Kasumi-1 (cell line): ENCODE measurements at regions not wholly inside any gene's neighbourhood (a gene's known extent, or its start where the extent isn't known, plus 50 kb on each side); places are given as distances from the start of the nearest gene placed in this dataset.
A peak's percentile ranks its signal among the peaks of the same experiment; 100 is the strongest.
"Not testable (repeated sequence)": the region's sequence is repeated elsewhere in the genome, so short reads cannot be mapped to it uniquely, and the experiment has no call there.

Source experiments
- DNase-seq, 2 experiments: peaks; one replicate each; lab custom pipeline; 2025; lab: John Stamatoyannopoulos, UW

GRCh38 chr3:187536185-187536584 lies 134.0 kb downstream of the SST start:
- no peak for DNase-seq

- DNase-seq: no peak
Measured at GRCh38 chr3:187533797-187534196, 136.4 kb downstream of the SST start.

DNA sequence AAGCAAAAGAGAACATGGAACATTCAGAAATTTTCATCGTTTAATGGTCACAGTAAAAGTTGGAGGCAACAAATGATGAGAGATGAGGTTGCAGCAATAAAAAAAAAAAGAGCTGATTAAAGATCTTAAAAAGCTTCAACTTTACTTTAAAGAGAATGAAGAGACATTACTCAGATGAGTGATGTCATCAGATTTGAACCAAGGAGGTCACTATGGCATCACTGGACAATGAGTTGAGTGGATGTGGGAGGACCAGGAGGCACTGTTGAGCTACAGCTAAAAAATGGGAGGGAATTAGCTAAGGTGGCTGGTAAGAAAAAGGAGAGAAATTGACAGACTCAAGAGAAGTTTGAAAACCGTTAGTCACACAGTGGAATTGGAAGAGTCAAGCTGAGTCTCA lies 138.4 kb downstream of the SST start:
- no peak for DNase-seq

DNA sequence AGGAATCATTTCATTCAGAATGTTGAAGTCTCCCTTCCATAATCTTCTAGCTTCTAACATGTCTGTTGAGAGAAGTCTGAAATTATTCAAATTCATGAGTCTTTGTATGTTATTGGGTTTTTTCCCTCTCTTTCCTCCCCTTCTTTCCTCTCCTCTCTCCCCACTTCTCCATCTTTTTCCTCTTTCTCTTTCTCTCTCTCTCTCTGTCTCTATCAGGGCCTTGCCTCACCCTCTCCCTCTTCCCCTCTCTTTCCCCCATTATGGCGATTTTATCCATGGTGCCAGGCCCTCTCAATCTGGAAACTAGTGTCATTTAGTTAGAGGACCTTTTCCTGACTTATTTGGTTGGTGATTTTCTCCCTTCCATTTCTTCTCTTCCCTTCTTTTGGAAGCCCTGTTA lies 147.3 kb downstream of the SST start:
- DNase-seq: no peak

- no peak for DNase-seq
Measured at GRCh38 chr3:187522293-187522692, 147.9 kb downstream of the SST start.

GRCh38 chr3:187521546-187521945 lies 148.6 kb downstream of the SST start:
- peak in 1 of 2 experiments; percentile 9 for DNase-seq

DNA sequence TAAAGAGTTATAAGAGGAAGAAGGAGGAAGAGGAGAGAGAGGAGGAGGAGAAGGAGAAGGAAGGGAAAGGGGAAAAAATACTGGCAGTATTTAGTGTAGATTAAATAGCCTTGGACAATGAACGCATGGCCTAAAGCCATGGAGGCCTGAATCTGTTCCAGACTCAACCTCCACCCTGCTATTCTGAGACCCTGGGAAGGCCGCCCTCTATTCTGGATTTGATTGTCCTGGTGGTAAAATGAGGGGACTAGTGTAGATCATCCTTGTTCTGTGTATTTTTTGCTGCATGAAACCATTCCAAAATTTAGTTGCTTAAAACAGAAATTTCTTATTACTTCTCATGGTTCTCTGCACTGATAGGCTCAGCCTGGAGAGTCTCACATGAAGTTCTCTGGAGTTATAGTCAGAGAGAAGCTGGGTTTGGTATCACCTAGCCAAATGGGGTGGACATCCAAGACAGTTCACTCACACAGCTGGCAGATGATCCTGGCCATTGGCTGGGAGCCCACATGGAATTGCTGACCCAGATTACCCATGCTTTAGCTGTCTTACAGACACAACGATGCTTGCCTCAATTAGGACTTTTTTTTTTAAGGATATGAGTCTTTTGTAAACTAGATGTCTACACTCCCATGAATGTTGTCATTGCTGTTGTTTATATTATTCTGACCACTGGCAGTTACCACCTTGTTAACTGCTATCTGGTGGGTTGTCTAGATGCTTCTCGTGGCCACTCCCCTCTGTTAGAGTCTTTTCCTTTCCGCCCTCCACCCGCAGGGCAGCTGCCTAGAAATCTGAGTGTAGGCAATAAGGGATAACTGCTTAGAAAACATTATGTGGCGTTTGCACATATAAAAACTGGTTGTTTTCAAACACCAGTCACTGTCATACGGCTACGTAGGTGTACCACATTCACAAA lies 149.9 kb downstream of the SST start:
- no peak for DNase-seq

- peak; percentile 3 to 18 for DNase-seq
Measured at GRCh38 chr3:187519428-187519890, 150.7 kb downstream of the SST start.

- DNase-seq: no peak
Measured at GRCh38 chr3:187518616-187519015, 150.4 kb downstream of the RTP4 start.

DNA sequence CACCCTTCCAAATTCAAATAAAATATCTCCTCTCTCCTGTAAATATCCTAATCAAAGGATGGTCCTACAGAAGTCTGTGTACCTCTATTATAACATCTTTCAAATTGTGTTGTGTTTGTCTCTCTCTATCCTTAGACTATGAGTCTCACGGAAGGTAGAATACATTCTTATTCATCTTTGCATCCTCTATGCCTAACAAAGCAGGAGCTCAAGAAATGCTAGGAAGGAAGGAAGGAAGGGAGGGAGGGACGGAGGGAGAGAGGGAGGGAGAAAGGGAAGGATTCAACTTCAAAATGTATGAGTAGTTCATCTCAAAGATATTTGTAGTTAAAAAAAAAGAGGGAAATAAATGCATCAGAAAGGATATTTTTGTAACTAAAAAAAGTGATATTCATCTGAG lies 150.0 kb downstream of the RTP4 start:
- DNase-seq: no peak

DNA sequence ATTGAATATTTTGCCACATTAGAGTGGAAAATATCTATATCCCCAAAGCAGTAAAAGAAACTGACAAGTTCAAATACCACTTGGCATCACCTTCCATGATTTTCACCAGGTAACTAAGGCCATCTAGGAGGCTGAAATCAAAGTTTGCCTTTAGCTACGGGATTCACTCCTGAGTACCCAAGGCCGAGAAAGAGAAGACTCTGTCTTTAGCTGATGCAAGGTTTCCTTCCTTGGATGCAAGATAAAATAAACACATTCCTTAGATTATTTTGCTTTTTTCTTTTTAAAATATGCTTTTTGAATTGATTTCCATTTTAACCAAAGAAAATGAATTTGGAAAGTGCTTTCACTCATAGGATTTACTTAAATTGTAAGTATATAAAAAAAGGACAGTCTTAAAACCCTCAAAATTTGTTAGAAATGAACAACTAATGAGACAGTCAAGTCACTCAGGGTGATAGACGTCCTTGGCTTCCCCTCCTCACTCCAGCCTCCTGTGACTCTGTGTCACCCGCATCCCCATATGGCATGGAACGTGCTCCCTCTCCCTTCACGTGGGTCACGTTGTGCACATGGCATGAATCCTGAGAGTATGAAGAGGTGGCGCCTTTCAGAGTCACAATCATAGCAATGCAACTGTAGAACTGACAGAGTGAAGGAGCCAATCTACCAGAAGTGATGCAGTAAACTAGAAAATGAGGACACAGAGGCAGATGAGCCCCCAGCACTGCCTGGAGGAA lies 148.4 kb downstream of the RTP4 start:
- DNase-seq: no peak

GRCh38 chr3:187507905-187508304 lies 139.7 kb downstream of the RTP4 start:
- DNase-seq: no peak

DNA sequence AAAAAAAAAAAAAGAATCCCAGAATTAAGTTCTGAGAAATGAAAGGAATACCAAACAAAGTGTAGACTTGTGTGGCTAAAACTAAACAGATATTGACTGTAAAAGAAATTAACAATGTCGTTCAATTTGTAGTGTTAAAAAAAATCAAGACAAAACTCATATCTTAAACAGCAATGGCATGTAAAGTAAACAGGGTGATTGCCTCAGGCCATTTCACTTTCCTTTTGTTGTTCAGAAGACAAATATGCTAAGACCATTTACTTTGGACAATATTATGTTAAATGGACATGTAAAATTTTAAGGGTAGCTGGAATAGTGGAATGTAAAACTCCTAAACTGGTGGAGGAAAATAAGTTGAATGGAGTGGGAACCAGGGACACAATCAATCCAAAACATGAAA lies 139.1 kb downstream of the RTP4 start:
- no peak for DNase-seq

DNA sequence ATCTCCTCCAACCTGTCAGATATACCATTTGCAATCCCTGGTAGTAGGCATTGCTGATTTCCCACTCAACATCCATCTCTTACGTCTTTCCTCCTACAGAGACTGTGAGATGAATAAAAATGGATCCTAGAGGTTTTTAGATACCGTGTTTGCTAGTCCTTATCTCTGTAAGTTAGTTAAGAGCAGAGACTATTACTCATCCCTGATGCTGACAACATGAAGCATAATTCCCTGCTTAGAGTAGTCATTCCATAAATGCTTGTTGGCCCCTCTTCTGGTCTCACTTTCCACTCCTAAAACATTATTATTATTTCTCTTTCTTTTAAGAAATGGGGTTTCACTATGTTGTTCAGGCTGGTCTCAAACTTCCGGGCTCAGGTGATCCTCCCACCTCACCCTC lies 136.2 kb downstream of the RTP4 start:
- no peak for DNase-seq

DNA sequence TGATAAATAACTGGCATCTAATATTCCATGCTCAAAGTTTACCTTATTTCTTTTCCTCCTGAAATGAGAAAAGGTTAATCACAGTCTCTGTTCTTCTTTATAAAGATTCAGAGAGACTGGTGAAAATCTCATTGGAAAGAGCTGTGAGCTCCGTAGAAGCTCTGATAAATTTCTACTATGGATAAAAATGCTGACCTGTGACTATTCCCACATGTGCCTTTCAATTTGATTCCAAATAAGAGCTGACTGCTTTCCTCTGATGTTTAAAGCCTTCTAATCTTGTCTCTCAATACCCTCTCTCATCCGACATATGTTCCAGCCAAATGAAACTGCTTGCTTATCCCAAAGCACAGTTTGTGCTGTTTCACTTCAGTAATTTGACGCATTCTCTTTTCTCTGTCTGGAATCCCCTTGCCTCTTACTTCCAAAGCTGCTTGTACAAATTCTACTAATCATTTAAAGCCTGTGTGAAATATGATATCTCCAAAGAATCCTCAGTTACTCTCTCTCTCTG lies 130.1 kb downstream of the RTP4 start:
- DNase-seq: no peak

DNA sequence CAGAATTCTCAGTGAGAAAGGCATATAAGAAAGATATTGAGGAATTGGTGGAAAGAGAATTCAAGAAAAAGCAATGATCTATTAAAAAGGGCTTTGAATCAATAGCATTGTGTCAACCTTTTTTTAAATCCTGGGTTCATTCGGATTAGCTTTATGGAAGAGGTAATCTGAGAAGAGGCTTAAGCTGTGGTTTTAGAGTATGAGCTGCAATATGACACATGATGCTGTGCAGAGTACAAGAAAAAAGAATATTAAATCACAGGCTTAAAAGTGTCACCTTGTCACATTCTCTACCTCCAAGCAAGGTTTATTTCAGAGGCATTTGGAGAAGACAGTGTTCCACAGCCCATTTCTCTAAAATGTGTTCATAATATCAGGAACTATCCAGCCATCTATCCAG lies 128.9 kb downstream of the RTP4 start:
- DNase-seq: no peak

DNA sequence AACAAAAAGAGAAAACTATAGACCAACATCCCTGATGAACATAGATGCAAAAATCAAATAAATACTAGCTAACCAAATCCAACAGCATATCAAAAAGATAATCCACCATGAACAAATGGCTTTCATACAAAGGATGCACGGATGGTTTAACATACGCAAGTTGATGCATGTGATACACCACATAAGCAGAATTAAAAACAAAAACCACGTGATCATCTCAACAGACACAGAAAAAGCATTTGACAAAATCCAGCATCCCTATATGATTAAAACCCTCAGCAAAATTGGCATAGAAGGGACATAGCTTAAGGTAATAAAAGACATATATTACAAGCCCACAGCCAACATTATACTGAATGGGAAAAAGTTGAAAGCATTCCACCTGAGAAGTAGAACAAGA lies 125.9 kb downstream of the RTP4 start:
- DNase-seq: not testable (repeated sequence)

DNA sequence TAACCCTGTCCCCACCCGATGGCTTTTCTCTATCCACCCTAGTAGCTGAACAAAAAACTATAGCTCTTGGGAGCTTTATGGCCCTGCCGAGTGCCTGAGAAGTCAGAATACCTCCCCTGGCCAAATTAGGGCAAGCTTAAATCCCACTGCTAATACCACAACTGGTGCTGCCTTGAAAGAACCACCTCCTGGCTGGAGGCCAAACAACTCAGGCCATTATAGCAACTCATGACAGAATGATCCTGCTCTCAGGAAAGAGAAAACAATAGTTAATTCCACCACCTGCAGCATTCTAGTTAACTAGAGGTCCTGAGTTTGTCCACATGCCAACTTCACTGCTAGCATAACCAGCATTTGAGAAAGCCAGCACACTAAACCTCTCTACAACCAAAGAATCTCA lies 123.2 kb downstream of the RTP4 start:
- DNase-seq: no peak

DNA sequence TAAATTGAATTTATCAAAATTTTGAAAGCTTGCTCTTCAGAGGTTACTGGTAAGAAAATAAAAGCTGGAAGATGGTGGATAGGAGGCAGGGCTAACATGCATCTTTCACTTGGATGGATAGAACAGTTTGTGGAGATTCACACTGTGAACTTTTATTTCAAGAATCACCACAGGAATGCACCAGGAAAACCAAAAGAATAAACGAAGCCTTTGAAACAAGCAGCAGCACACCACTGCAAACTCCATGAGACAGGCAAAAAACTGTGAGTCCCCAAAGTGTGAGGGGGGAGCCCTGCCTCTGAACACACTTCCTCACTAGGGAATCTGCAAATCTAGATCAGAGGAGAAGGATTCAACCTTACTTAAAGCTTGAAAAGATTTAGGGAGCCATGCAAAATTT lies 122.2 kb downstream of the RTP4 start:
- no peak for DNase-seq

DNA sequence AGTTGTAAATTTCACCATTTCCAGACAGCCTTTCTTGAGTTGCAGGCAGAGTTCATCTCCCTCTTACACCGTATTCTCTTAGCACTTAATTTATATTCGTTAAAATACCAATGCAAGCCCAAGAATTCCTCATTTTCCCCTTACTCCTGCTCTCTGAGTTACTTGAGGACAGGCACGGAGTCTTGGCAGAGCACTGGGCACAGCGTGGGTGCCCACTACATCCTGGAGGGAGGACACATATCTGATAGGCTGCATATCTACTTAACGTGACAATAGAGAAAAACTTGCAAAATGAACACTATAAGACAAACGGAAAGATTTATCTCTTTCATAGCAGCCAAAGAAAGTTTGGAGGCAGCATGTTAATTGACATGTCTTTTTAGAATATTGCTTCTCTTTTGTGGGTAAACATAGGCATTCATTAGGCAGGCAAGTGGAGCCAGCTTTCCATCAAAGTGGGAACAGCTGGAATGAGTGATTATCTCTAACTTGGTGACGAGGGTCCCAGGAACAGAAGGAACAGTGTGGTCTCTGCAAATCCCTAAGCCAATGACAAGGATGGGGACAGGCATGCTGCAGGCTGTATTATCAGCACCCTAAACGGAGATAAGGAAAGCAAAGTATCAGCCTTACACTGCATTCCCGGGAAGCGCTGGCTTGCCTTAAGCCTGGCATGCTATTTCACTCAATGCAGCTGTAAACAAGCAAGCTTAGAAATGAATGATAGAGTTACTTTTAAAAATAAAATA lies 116.5 kb downstream of the RTP4 start:
- no peak for DNase-seq

- no peak for DNase-seq
Measured at GRCh38 chr3:187481426-187481825, 113.2 kb downstream of the RTP4 start.

- not testable (repeated sequence) for DNase-seq
Measured at GRCh38 chr3:187475613-187476012, 107.4 kb downstream of the RTP4 start.
